D721Med (cell line): ENCODE measurements at regions not wholly inside any gene's neighbourhood (a gene's known extent, or its start where the extent isn't known, plus 50 kb on each side); places are given as distances from the start of the nearest gene placed in this dataset.

Experiments
- DNase-seq: peaks from one replicate; pipeline ENCODE4 v3.0.0; 2011; ENCODE audit warnings: low spot score; ENCODE audit not compliant: insufficient read length
- FAIRE-seq: peaks from 2 replicates; lab custom pipeline; 2011; peaks lifted over from hg19 to GRCh38; lab: Jason Lieb, UNC
- TF ChIP-seq, protein P1 (sequence below): IDR thresholded peaks from 2 replicates; pipeline ENCODE4 v1.5.1; 2012; ENCODE audit warnings: mild to moderate bottlenecking, control low read depth; ENCODE audit not compliant: insufficient read depth; ENCODE audit errors: missing control alignments

GRCh38 chr10:2974083-2974482, 93.3 kb upstream of the PFKP start:
- no peak for DNase-seq
- no peak for FAIRE-seq
- TF ChIP-seq, protein P1, sequence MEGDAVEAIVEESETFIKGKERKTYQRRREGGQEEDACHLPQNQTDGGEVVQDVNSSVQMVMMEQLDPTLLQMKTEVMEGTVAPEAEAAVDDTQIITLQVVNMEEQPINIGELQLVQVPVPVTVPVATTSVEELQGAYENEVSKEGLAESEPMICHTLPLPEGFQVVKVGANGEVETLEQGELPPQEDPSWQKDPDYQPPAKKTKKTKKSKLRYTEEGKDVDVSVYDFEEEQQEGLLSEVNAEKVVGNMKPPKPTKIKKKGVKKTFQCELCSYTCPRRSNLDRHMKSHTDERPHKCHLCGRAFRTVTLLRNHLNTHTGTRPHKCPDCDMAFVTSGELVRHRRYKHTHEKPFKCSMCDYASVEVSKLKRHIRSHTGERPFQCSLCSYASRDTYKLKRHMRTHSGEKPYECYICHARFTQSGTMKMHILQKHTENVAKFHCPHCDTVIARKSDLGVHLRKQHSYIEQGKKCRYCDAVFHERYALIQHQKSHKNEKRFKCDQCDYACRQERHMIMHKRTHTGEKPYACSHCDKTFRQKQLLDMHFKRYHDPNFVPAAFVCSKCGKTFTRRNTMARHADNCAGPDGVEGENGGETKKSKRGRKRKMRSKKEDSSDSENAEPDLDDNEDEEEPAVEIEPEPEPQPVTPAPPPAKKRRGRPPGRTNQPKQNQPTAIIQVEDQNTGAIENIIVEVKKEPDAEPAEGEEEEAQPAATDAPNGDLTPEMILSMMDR, result no peak

DNA sequence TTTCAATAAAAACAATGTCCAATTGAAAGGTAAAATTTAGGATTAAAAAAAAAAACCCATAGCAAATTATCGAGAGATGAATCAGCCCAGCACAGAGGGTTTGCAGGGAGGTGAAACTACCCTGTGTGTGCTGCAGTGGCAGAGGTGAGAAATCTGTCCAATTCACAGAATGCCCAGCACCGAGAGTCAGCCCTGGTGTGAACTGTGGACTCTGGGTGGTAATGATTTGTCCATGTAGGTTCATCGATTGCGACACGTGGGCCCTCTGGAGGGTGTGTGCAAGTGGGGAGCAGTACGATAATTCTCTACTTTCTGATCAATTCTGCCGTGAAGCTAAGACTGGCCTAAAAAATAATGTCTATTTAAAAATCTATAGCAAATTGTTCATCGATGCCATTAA, 94.5 kb upstream of the PFKP start:
- FAIRE-seq (no peak), DNase-seq (no peak)
- TF ChIP-seq, protein P1, result no peak

DNA sequence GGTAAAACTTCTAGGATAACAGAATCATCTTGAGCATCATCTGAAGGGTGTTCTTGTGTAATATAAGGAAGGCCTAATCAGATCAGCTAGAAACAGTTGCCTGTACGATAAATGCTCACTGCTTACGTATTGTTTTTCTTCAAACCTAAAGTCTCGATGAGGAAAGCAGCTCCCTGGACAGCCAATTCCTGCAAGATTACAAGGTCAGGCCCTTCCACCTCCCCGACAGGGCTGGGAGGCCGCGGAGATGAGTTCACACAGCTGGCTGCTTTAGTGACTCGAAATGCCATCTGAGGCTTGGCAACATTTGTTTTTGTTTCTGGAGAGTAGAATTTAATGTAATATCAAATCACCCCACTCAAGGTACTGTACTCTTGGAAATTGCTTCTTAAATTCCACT, 95.1 kb upstream of the PFKP start:
- no peak for DNase-seq
- TF ChIP-seq, protein P1, result no peak
- FAIRE-seq, result no peak

DNA sequence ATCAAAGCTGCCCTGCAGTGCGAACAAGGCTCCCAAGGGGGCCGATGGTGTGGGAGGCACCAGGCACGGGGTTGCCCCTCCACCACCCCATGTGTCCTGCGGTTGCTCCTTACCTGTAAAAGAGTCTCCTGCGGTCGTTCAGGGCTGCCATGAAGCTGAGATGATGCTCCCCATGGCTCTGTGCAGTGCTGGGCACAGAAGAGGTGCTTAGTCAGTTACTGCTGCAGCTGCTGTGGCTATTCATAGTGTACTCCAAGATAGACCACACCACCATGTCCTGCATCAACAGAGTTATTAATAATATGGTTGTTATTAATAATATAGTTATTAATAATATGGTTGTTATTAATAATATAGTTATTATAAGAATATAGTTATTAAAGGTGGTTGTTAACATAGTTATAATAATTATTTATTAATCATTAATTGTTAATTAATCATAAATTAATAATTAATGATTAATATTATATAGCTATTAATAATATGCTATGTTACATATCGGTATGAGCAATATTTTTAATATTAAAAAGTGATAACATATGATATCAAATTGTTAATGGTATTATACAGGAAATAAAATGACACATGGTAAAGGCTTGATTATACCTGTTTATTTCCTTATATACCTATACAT, 97.0 kb upstream of the PFKP start:
- FAIRE-seq, result no peak
- TF ChIP-seq, protein P1, result no peak

DNA sequence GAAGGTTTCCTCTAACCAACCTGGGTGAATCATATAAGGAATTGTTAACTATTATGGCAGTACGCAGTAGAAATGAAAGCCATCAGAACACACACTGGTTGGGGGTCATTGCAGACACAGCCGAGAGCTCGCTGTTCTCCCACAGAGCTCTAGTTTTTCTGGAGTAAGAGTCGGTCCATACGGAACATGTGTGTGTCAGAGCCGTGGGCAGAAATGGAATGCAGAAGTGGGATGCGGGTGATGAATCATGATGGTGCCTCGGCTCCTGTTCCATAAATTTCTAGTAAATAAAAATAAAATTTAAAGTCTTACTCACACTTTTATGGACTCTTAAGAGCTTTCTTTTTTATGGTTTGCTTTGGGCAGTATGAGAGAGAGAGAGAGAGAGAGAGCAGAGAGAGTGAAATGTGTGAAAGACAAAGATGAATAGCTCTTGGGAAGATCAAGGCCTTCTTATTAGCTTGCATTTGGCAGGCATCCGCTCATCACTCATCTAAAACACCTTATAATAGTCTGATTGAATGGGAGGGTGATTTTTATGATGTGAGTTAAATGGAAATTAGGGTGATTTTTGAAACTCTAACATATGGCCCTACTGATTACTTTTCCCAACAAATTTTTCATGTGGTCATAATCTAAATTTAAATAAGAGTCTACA, 98.8 kb upstream of the PFKP start:
- TF ChIP-seq, protein P1, result no peak
- FAIRE-seq, result no peak
- no peak for DNase-seq

More for the DNA sequence above, 97.0 kb upstream of the PFKP start:
- DNase-seq, result no peak

- DNase-seq, result no peak
- no peak for FAIRE-seq
- TF ChIP-seq, protein P1, result no peak
Observed at GRCh38 chr10:2966134-2966533, 101.2 kb upstream of the PFKP start.
